Endothelial cell of umbilical vein (primary cell): ENCODE measurements at regions not wholly inside any gene's neighbourhood (a gene's known extent, or its start where the extent isn't known, plus 50 kb on each side); places are given as distances from the start of the nearest gene placed in this dataset.

Experiments used
- BruUV-seq: library from RNA; stranded (reverse); fragments of 400-500 nt; replicated peaks from 2 replicates; lab custom pipeline; 2021; lab: Mats Ljungman, UMichigan
- CTCF ChIA-PET: fragments of 300-600, 350-600 bp; sonication (Branson Sonifier 250); formaldehyde crosslinking; loops from one replicate; lab custom pipeline; 2021; ENCODE audit warnings: antibody characterized with exemption, inconsistent platforms; lab: Charles Lee
- POLR2A ChIA-PET: fragments of 300-600, 350-600 bp; sonication (Branson Sonifier 250); formaldehyde crosslinking; loops from one replicate; lab custom pipeline; 2021; ENCODE audit warnings: antibody characterized with exemption, inconsistent platforms; lab: Charles Lee
- DNase-seq: peaks from one replicate; pipeline ENCODE4 v3.0.0-alpha.2; 2011; ENCODE audit warnings: low read depth, low spot score
- FAIRE-seq: peaks from 2 replicates; lab custom pipeline; 2011; peaks lifted over from hg19 to GRCh38; lab: Jason Lieb, UNC
- H2AFZ ChIP-seq: 2 replicates; pipeline ENCODE4 v1.6.0; 2012; ENCODE audit warnings: low read depth, low read length, control low read depth, inconsistent platforms
- H3K27ac ChIP-seq: 2 replicates; pipeline ENCODE4 v1.5.1; 2011; ENCODE audit warnings: low read depth, mild to moderate bottlenecking, control low read depth, low read length, moderate library complexity; ENCODE audit not compliant: insufficient read depth
- H3K27me3 ChIP-seq, 2 experiments: 2 replicates each; pipeline versions ENCODE4 v1.6.0 to v1.6.1; 2011; ENCODE audit warnings: low read length in 2 of 2, mixed read lengths in 1 of 2; ENCODE audit not compliant: control insufficient read depth in 2 of 2, insufficient read depth in 2 of 2
- H3K36me3 ChIP-seq, 2 experiments: 2 replicates in 1 of 2; 3 replicates in 1 of 2; pipeline ENCODE4 v1.5.1; 2011; ENCODE audit warnings: low read length in 2 of 2, mild to moderate bottlenecking in 1 of 2, moderate library complexity in 1 of 2; ENCODE audit not compliant: control insufficient read depth in 2 of 2, insufficient read depth in 2 of 2; ENCODE audit errors: extremely low read depth in 1 of 2
- H3K4me1 ChIP-seq: 3 replicates; pipeline ENCODE4 v1.5.1; 2011; ENCODE audit warnings: mild to moderate bottlenecking, low read length; ENCODE audit not compliant: control insufficient read depth, insufficient read depth; ENCODE audit errors: extremely low read depth
- H3K4me2 ChIP-seq: 2 replicates; pipeline ENCODE4 v1.6.1; 2011; ENCODE audit warnings: low read length, control low read depth, mixed read lengths; ENCODE audit not compliant: insufficient read depth
- H3K4me3 ChIP-seq, 3 experiments: fragments of 200-600 bp in 1 of 3; sonication (generic), shearing (Covaris generic) in 1 of 3; replicated peaks in 1 of 3; 2 replicates each; pipeline ENCODE4 v1.5.1; 2011 to 2016; ENCODE audit warnings: control low read depth in 3 of 3, low read length in 3 of 3, mild to moderate bottlenecking in 2 of 3, inconsistent platforms in 1 of 3, low read depth in 1 of 3, moderate library complexity in 1 of 3; ENCODE audit not compliant: insufficient read depth in 1 of 3
- H3K79me2 ChIP-seq: 2 replicates; pipeline ENCODE4 v1.6.0; 2012; ENCODE audit warnings: low read length, inconsistent platforms; ENCODE audit not compliant: control insufficient read depth, insufficient read depth
- H3K9ac ChIP-seq: replicated peaks from 2 replicates; pipeline ENCODE3; 2011; ENCODE audit warnings: low read length, control low read depth; ENCODE audit not compliant: insufficient read depth; ENCODE audit errors: extremely low read depth
- H3K9me1 ChIP-seq: replicated peaks from 3 replicates; pipeline ENCODE4 v1.6.0; 2011; ENCODE audit warnings: mild to moderate bottlenecking, low read length; ENCODE audit not compliant: control insufficient read depth, insufficient read depth; ENCODE audit errors: extremely low read depth
- H3K9me3 ChIP-seq: replicated peaks from 2 replicates; pipeline ENCODE4 v1.5.1; 2012; ENCODE audit warnings: low read length, inconsistent platforms; ENCODE audit not compliant: control insufficient read depth, insufficient read depth
- H4K20me1 ChIP-seq: replicated peaks from 2 replicates; pipeline ENCODE3; 2011; ENCODE audit warnings: mild to moderate bottlenecking, low read length; ENCODE audit not compliant: control insufficient read depth, insufficient read depth; ENCODE audit errors: extremely low read depth
- EZH2 ChIP-seq: IDR thresholded peaks from 2 replicates; pipeline ENCODE4 v1.6.1; 2012; ENCODE audit warnings: borderline replicate concordance, low read depth, mild to moderate bottlenecking, moderate library complexity, low read length, inconsistent platforms; ENCODE audit not compliant: severe bottlenecking
- FOS ChIP-seq: IDR thresholded peaks from 2 replicates; pipeline ENCODE4 v1.6.1; 2011; ENCODE audit warnings: mild to moderate bottlenecking, low read length, moderate library complexity, borderline replicate concordance; ENCODE audit not compliant: insufficient read depth
- GATA2 ChIP-seq: IDR thresholded peaks from 2 replicates; pipeline ENCODE4 v1.7.0; 2011; ENCODE audit warnings: low read depth, mild to moderate bottlenecking, moderate library complexity, mixed read lengths, low read length; ENCODE audit not compliant: insufficient read length, insufficient read depth
- JUN ChIP-seq: IDR thresholded peaks from 2 replicates; pipeline ENCODE4 v1.6.1; 2011; ENCODE audit warnings: borderline replicate concordance, low read depth; ENCODE audit not compliant: insufficient read length, insufficient read depth
- MYC ChIP-seq: IDR thresholded peaks from one replicate; pipeline ENCODE4 v1.6.1; 2011; ENCODE audit warnings: mild to moderate bottlenecking, low read depth, low read length
- POLR2A ChIP-seq: IDR thresholded peaks from 2 replicates; pipeline ENCODE4 v1.6.1; 2012; ENCODE audit warnings: low read depth, mild to moderate bottlenecking, control low read depth, low read length
- POLR2AphosphoS5 ChIP-seq: IDR thresholded peaks from 2 replicates; pipeline ENCODE4 v1.6.1; 2012; ENCODE audit warnings: low read depth, mild to moderate bottlenecking, control low read depth, low read length, moderate library complexity; ENCODE audit not compliant: insufficient read depth
- dilution Hi-C: fragments of 300-500 bp; cut with MboI; formaldehyde crosslinking; loops from one replicate; pipeline ENCODE4 v1.15.0; 2019; ENCODE audit warnings: low sequenced_read_pairs; ENCODE audit not compliant: extremely low pct_ligation_motif_present
- intact Hi-C: fragments of 100-400 bp; cut with micrococcal nuclease; formaldehyde crosslinking; loops from one replicate; pipeline ENCODE4 v1.10.0; 2022
- TF ChIP-seq, protein P1 (sequence below), 2 donors: IDR thresholded peaks; 1 replicate in 1 of 2; 2 replicates in 1 of 2; pipeline ENCODE4 v1.5.1; 2011; ENCODE audit warnings: low read length in 2 of 2, mild to moderate bottlenecking in 2 of 2, moderate library complexity in 2 of 2, control low read depth in 1 of 2, inconsistent platforms in 1 of 2, low read depth in 1 of 2; ENCODE audit not compliant: insufficient read depth in 1 of 2; ENCODE audit errors: extremely low read depth in 1 of 2
- TF ChIP-seq, protein P2 (sequence below): IDR thresholded peaks from 2 replicates; pipeline ENCODE4 v1.6.1; 2011; ENCODE audit not compliant: insufficient read depth, insufficient read length

DNA sequence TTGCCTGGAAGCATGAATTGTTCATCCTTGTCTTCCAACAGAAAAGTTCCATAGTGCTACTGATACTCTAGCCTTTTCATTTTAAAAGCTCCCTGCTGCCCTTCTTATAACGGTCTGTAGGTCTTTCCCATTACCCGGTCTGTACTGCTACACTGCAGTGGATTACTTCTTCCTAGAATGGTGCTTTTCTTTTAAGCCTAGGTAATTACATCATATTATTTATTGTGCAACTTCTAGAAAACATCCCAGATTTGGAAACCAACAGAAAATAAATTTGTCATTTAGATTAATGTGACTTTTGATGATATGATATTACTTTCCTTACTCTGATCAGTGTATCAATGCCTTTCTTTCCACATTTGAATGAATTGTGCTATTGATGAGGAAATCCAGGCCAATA lies 199.4 kb downstream of the TANC2 start:
- Histone ChIP-seq H4K20me1 (no peaks in the 10 kb centered on the region), H3K4me2 (no peak overlapping the region), H3K9ac (no peak overlapping the region), H3K4me1 (peaks cover 16% of the 10 kb centered on the region), H3K9me3 (no peaks in the 10 kb centered on the region), H2AFZ (no peak overlapping the region), H3K9me1 (no peaks in the 10 kb centered on the region), H3K36me3 (no peaks in the 10 kb centered on the region), H3K79me2 (no peaks in the 10 kb centered on the region), H3K27me3 (no peaks in the 10 kb centered on the region), H3K27ac (no peak overlapping the region), H3K4me3 (no peak overlapping the region)
- dilution Hi-C loops: no loop called here
- DNase-seq: no peak
- TF ChIP-seq, protein P1, sequence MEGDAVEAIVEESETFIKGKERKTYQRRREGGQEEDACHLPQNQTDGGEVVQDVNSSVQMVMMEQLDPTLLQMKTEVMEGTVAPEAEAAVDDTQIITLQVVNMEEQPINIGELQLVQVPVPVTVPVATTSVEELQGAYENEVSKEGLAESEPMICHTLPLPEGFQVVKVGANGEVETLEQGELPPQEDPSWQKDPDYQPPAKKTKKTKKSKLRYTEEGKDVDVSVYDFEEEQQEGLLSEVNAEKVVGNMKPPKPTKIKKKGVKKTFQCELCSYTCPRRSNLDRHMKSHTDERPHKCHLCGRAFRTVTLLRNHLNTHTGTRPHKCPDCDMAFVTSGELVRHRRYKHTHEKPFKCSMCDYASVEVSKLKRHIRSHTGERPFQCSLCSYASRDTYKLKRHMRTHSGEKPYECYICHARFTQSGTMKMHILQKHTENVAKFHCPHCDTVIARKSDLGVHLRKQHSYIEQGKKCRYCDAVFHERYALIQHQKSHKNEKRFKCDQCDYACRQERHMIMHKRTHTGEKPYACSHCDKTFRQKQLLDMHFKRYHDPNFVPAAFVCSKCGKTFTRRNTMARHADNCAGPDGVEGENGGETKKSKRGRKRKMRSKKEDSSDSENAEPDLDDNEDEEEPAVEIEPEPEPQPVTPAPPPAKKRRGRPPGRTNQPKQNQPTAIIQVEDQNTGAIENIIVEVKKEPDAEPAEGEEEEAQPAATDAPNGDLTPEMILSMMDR (IDR thresholded peaks at IDR 0.05; ENCODE audit: extremely low read depth in 1 of 2, insufficient read depth in 1 of 2, low read depth in 1 of 2, low read length in 2 of 2): no peak
- no peak for TF ChIP-seq FOS
- no peak for TF ChIP-seq EZH2
- no peak for TF ChIP-seq POLR2A
- TF ChIP-seq JUN: no peak
- no peak for TF ChIP-seq MYC
- TF ChIP-seq POLR2AphosphoS5: no peak
- TF ChIP-seq, protein P2, sequence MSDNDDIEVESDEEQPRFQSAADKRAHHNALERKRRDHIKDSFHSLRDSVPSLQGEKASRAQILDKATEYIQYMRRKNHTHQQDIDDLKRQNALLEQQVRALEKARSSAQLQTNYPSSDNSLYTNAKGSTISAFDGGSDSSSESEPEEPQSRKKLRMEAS: no peak
- no peak for TF ChIP-seq GATA2
- ChIA-PET CTCF (no interaction called here), POLR2A (no interaction called here)
- no peak for FAIRE-seq
- no TSS peak for BruUV-seq
- intact Hi-C loops: no loop called here
